GM13977 (cell line): ENCODE measurements at regions not wholly inside any gene's neighbourhood (a gene's known extent, or its start where the extent isn't known, plus 50 kb on each side); places are given as distances from the start of the nearest gene placed in this dataset.

Source experiments
- DNase-seq: peaks from one replicate; pipeline ENCODE4 v3.0.0; 2012; ENCODE audit warnings: low spot score
- CTCF ChIP-seq: IDR thresholded peaks from 2 replicates; pipeline ENCODE4 v1.5.1; 2012; ENCODE audit warnings: mild to moderate bottlenecking, control low read depth; ENCODE audit not compliant: insufficient read depth; ENCODE audit errors: extremely low read depth, missing control alignments
- in situ Hi-C: fragments of 300-500 bp; cut with MboI; formaldehyde crosslinking; loops from one replicate; pipeline ENCODE4 v1.12.0; 2022; ENCODE audit warnings: low sequenced_read_pairs, low pct_unique_long_range_greater_than_20kb, mixed read lengths, inconsistent platforms; ENCODE audit not compliant: unreplicated experiment

- in situ Hi-C loops = no loop called here
- DNase-seq = no peak
- no peak for TF ChIP-seq CTCF
These were observed 72.8 kb downstream of the TTLL2 start for GRCh38 chr6:167397712-167398111.

- in situ Hi-C loops = no loop called here
- no peak for TF ChIP-seq CTCF
- DNase-seq = no peak
These were observed 73.5 kb downstream of the TTLL2 start for GRCh38 chr6:167398214-167399050.

GRCh38 chr6:167399051-167399387 lies 74.1 kb downstream of the TTLL2 start:
- no peak for DNase-seq
- TF ChIP-seq CTCF = no peak
- in situ Hi-C loops = no loop called here

DNA sequence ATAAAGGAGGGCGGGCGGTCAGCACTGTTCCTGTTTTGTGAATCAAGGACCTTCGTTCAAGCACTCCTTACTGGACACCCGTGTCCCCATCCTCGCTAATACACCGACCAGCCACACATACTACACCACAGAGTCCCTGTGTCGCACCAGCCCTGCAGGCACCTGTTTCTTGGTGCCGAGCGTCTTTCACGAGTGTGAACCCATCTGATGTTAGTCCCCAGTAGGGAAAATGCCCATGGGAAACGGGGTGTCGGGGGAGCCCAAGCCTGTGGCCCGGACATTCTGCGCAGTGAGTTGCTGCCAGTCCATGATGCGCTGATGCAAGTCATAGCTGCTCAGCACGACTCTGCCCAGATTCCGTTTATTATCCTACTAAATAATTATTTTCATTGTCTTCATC lies 74.7 kb downstream of the TTLL2 start:
- no peak for TF ChIP-seq CTCF
- in situ Hi-C loops = no loop called here

DNA sequence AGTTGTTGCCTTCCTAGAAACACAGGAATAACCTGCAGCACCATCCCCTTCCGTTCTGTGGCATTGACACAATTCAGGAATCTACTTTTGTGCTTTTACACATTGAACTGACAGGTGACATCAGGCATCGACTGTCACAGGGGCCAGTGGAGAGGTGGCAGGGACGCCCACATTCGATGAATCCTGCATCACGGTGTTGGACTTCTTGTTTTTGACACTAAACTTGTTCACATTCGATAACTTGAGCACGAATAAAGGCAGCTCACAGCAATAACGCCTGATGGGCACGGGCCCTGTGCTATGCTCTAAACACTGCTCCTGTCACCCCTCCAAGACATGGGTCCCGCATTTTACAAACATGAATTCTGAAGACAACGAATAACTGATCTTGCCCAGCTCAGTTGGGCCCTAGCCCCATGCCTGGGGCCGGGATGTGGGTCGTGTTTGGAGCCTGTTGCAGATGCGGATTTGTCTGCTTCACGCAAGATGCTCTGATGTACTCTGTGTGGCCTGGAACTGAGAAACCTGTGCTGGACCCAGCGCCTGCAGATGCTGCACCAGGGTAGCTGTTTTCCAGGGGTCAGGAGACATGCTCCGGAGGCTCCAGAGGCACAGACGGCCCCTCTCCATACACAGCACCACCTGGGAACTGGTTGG lies 75.7 kb downstream of the TTLL2 start:
- in situ Hi-C loops = no loop called here
- DNase-seq = no peak
- no peak for TF ChIP-seq CTCF

More for the DNA sequence above, 74.7 kb downstream of the TTLL2 start:
- no peak for DNase-seq

DNA sequence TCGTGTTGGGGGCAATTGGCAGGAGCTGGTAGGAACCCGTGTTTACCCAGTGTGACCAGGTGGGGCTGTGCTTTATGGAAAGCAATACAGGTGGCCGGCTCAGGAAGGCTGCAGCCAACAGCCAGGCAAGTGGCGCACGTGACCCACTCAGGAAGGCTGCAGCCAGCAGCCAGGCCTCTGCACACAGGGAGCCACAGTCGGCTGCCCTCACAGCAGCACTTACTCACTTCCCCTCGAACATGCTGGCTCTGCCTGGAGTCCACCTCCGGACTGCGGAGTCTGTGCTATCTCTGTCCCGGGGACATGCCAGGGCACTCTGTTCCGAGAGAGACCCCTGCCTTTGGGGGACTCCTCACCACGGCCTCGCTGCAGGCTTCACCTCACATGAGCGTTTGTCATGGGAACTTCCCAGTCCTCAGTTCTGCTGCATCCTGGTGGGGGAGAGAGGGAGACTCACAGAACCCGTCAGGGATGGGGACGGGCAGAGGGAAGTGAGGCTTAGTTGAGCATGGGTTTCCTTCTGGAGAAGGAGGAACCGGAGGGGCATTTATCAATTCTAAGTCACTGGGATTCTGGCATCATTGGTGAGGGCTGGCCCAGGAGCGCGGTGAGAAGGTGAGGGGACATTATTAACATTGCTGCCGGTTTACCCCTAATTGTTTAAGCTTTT lies 76.8 kb downstream of the TTLL2 start:
- no peak for DNase-seq
- in situ Hi-C loops = no loop called here
- TF ChIP-seq CTCF = no peak
